ENCODE measurements at regions not wholly inside any gene's neighbourhood (a gene's known extent, or its start where the extent isn't known, plus 50 kb on each side); places are given as distances from the start of the nearest gene placed in this dataset.
"Not testable (repeated sequence)": the region's sequence is repeated elsewhere in the genome, so short reads cannot be mapped to it uniquely, and the experiment has no call there.

- POLR2A ChIA-PET: no interaction called here
- no peak for DNase-seq (ENCODE audit: low read depth, low spot score)
- TF ChIP-seq CTCF (IDR thresholded peaks at IDR 0.05; ENCODE audit: insufficient read depth, low read length, missing control alignments): no peak
- CTCF ChIA-PET: no interaction called here
- no peak overlapping the region for H3K4me3 ChIP-seq (ENCODE audit: low read depth, low read length)
Measured at GRCh38 chr12:13404111-13404628, 207.6 kb downstream of the EMP1 start.

GRCh38 chr12:13391375-13391774 lies 194.8 kb downstream of the EMP1 start:
- CTCF ChIA-PET; DNase-seq (ENCODE audit: low read depth, low spot score); H3K4me3 ChIP-seq (ENCODE audit: low read depth, low read length); POLR2A ChIA-PET: not testable (repeated sequence)

GRCh38 chr12:13390918-13391317 lies 194.4 kb downstream of the EMP1 start:
- no peak for TF ChIP-seq CTCF (IDR thresholded peaks at IDR 0.05; ENCODE audit: insufficient read depth, low read length, missing control alignments)
- CTCF ChIA-PET: no interaction called here
- POLR2A ChIA-PET: no interaction called here
- no peak overlapping the region for H3K4me3 ChIP-seq (ENCODE audit: low read depth, low read length)
- no peak for DNase-seq (ENCODE audit: low read depth, low spot score)

- ChIA-PET POLR2A (no interaction called here), CTCF (no interaction called here)
- TF ChIP-seq CTCF (IDR thresholded peaks at IDR 0.05; ENCODE audit: insufficient read depth, low read length, missing control alignments): no peak
- DNase-seq (ENCODE audit: low read depth, low spot score): no peak
- H3K4me3 ChIP-seq (ENCODE audit: low read depth, low read length): no peak overlapping the region
Measured at GRCh38 chr12:13390381-13390861, 193.9 kb downstream of the EMP1 start.

- no peak overlapping the region for H3K4me3 ChIP-seq (ENCODE audit: low read depth, low read length)
- no peak for TF ChIP-seq CTCF (IDR thresholded peaks at IDR 0.05; ENCODE audit: insufficient read depth, low read length, missing control alignments)
- DNase-seq (ENCODE audit: low read depth, low spot score): no peak
- ChIA-PET CTCF (no interaction called here), POLR2A (no interaction called here)
Measured at GRCh38 chr12:13387101-13387500, 190.6 kb downstream of the EMP1 start.

GRCh38 chr12:13386323-13387039 lies 190.0 kb downstream of the EMP1 start:
- no peak for DNase-seq (ENCODE audit: low read depth, low spot score)
- H3K4me3 ChIP-seq (ENCODE audit: low read depth, low read length): no peak overlapping the region
- TF ChIP-seq CTCF (IDR thresholded peaks at IDR 0.05; ENCODE audit: insufficient read depth, low read length, missing control alignments): no peak
- POLR2A ChIA-PET: no interaction called here
- CTCF ChIA-PET: no interaction called here

- POLR2A ChIA-PET: no interaction called here
- H3K4me3 ChIP-seq (ENCODE audit: low read depth, low read length): no peak overlapping the region
- no peak for TF ChIP-seq CTCF (IDR thresholded peaks at IDR 0.05; ENCODE audit: insufficient read depth, low read length, missing control alignments)
- DNase-seq (ENCODE audit: low read depth, low spot score): no peak
- CTCF ChIA-PET: no interaction called here
Measured at GRCh38 chr12:13383379-13383778, 186.9 kb downstream of the EMP1 start.
